ENCODE measurements at regions not wholly inside any gene's neighbourhood (a gene's known extent, or its start where the extent isn't known, plus 50 kb on each side); places are given as distances from the start of the nearest gene placed in this dataset.
"Not testable (repeated sequence)": the region's sequence is repeated elsewhere in the genome, so short reads cannot be mapped to it uniquely, and the experiment has no call there.

DNA sequence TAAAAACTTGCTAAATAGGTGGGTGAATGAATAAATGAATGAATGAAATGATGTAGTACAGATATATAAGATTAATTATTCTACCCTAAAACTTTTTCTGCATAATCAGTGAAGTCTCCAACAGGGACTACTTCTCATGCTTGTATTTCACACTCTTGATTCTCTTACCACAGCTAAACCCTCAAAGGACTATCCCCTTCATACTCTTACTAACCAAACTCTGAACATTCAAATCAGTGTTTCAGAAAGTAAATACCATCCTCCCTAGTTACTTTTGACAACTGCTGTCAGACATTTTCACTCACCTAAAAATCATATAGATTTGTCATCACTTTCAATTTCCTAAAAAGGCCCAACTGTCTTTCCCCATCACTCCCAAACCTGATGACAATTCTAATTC, 234.3 kb upstream of the HHIP start:
- Mint-ChIP-seq H3K27ac (no peak overlapping the region), H3K36me3 (ENCODE audit: insufficient read depth) (no peaks in the 10 kb centered on the region), H3K4me3 (ENCODE audit: low read depth) (no peak overlapping the region), H3K4me1 (ENCODE audit: low read depth) (no peaks in the 10 kb centered on the region), H3K9me3 (ENCODE audit: low read depth) (no peaks in the 10 kb centered on the region), H3K27me3 (no peaks in the 10 kb centered on the region)
- DNase-seq (ENCODE audit: low spot score, unreplicated experiment) = no peak
- TF ChIP-seq, protein P1, sequence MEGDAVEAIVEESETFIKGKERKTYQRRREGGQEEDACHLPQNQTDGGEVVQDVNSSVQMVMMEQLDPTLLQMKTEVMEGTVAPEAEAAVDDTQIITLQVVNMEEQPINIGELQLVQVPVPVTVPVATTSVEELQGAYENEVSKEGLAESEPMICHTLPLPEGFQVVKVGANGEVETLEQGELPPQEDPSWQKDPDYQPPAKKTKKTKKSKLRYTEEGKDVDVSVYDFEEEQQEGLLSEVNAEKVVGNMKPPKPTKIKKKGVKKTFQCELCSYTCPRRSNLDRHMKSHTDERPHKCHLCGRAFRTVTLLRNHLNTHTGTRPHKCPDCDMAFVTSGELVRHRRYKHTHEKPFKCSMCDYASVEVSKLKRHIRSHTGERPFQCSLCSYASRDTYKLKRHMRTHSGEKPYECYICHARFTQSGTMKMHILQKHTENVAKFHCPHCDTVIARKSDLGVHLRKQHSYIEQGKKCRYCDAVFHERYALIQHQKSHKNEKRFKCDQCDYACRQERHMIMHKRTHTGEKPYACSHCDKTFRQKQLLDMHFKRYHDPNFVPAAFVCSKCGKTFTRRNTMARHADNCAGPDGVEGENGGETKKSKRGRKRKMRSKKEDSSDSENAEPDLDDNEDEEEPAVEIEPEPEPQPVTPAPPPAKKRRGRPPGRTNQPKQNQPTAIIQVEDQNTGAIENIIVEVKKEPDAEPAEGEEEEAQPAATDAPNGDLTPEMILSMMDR (IDR thresholded peaks at IDR 0.05; ENCODE audit: unreplicated experiment) = no peak

DNA sequence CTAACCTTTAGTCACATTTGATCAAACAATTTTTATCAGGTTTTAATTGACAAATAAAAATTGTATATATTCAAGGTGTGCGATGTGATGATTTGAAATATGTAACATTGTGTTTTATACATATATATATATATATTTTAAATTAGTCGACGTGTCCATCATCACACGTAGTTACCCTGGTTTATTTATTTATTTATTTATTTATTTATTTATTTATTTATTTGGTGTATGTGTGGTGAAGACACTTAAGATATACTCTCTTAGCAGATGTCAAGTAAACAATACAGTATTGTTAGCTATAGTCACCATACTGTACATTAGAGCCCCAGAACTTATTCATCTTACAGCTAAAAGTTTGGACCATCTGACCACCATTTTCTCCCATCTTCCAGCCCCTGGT, 224.9 kb upstream of the HHIP start:
- Mint-ChIP-seq H3K4me3 (ENCODE audit: low read depth) (no peak overlapping the region), H3K36me3 (ENCODE audit: insufficient read depth) (no peaks in the 10 kb centered on the region), H3K9me3 (ENCODE audit: low read depth) (no peaks in the 10 kb centered on the region), H3K27ac (no peak overlapping the region), H3K4me1 (ENCODE audit: low read depth) (peaks cover 6% of the 10 kb centered on the region), H3K27me3 (no peaks in the 10 kb centered on the region)
- TF ChIP-seq, protein P1 (IDR thresholded peaks at IDR 0.05; ENCODE audit: unreplicated experiment) = no peak
- no peak for DNase-seq (ENCODE audit: low spot score, unreplicated experiment)

DNA sequence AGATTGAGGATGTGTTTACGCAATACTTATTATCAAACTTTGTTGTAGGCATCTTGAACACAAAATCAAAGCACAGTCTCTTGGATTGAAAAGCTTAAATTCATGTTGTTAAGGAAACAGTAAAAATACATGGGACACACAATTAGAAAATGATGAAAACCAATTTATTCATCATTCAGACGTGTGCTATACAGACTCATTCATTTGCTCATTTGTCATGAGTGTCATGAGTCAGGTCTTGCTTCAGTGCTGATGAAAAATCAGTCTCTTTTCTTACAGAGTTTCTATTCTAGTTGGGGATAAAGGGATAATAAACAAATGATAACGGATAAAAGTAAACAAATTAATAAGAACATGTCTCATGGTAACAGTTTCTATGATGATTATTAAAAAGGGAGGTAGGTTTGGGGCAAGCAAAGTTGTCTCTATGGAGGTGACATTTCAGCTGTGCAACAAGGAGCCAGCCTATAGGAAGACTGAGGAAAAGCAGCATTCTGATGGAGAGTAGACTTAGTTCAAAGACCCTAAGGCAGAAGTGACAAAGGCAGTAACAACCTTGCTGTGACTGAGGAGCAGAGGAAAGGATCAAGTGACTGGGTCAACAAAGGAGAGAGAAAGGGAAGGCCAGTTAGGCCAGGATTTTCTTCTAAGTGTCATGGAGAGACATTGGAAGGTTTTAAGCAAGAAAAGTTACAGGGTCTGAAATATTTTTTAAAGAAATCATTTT, 224.0 kb upstream of the HHIP start:
- no peak overlapping the region for H3K27ac Mint-ChIP-seq
- H3K9me3 Mint-ChIP-seq (ENCODE audit: low read depth) = no peaks in the 10 kb centered on the region
- no peaks in the 10 kb centered on the region for H3K36me3 Mint-ChIP-seq (ENCODE audit: insufficient read depth)
- DNase-seq (ENCODE audit: low spot score, unreplicated experiment) = no peak
- H3K27me3 Mint-ChIP-seq = no peaks in the 10 kb centered on the region
- H3K4me3 Mint-ChIP-seq (ENCODE audit: low read depth) = no peak overlapping the region
- H3K4me1 Mint-ChIP-seq (ENCODE audit: low read depth) = peaks cover 6% of the 10 kb centered on the region
- TF ChIP-seq, protein P1 (IDR thresholded peaks at IDR 0.05; ENCODE audit: unreplicated experiment) = no peak

DNA sequence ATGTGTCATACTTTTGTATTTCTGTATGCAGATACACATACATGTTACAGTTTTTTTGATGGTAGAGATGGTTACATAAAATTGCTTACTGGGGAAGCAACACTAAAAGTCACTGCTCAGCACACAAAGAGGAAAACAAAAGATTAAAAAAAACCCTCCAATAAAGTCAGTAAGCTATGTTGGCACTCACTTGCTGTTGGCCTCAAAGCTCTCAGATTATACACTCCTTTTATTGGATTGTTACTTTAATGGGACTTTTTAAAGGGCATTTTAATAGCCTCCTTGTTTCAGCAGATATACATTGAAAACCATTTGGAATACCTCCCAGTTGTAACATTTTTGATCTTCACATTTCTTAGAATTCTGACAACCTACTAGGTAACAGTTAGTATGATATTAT, 222.0 kb upstream of the HHIP start:
- Mint-ChIP-seq H3K27ac (no peak overlapping the region), H3K36me3 (ENCODE audit: insufficient read depth) (no peaks in the 10 kb centered on the region), H3K27me3 (no peaks in the 10 kb centered on the region), H3K9me3 (ENCODE audit: low read depth) (no peaks in the 10 kb centered on the region), H3K4me1 (ENCODE audit: low read depth) (peaks cover 6% of the 10 kb centered on the region), H3K4me3 (ENCODE audit: low read depth) (no peak overlapping the region)
- no peak for DNase-seq (ENCODE audit: low spot score, unreplicated experiment)
- TF ChIP-seq, protein P1 (IDR thresholded peaks at IDR 0.05; ENCODE audit: unreplicated experiment) = no peak

DNA sequence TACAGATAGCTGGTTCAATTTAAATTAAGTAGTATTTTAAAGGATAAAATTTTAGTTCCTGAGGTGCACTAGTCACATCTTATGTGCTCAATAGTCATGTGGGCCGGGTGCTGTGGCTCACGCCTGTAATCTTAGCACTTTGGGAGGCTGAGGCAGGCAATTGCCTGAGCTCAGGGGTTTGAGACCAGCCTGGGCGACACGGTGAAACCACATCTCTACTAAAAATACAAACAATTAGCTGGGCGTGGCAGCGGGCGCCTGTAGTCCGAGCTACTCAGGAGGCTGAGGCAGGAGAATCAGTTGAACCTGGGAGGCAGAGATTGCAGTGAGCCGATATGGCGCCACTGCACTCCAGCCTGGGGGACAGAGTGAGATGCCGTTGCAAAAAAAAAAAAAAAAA, 219.9 kb upstream of the HHIP start:
- not testable (repeated sequence) for H3K36me3 Mint-ChIP-seq (ENCODE audit: insufficient read depth); H3K9me3 Mint-ChIP-seq (ENCODE audit: low read depth)

DNA sequence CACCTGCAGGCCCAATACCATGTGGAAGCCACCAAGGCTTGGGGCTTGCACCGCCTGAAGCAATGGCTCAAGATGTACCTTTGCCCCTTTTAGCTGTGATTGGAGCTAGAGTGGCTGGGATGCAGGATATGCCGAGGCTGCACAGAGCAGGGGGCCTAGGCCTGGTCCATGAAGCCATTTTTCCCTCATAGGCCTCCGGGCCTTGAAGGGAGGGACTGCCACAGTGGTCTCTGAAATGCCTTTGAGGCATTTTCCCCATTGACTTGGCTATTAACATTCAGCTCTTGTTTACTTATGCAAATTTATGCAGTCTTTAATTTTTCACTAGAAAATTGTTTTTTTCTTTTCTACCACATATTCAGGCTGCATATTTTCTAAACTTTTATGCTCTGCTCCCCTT, 203.2 kb upstream of the HHIP start:
- Mint-ChIP-seq H3K9me3 (ENCODE audit: low read depth) (peaks cover 10% of the 10 kb centered on the region), H3K4me3 (ENCODE audit: low read depth) (no peak overlapping the region), H3K36me3 (ENCODE audit: insufficient read depth) (no peaks in the 10 kb centered on the region), H3K4me1 (ENCODE audit: low read depth) (no peaks in the 10 kb centered on the region), H3K27ac (no peak overlapping the region), H3K27me3 (no peaks in the 10 kb centered on the region)
- TF ChIP-seq, protein P1 (IDR thresholded peaks at IDR 0.05; ENCODE audit: unreplicated experiment) = no peak
- DNase-seq (ENCODE audit: low spot score, unreplicated experiment) = no peak

More for the DNA sequence above, 219.9 kb upstream of the HHIP start:
- not testable (repeated sequence) for DNase-seq (ENCODE audit: low spot score, unreplicated experiment); H3K4me3 Mint-ChIP-seq (ENCODE audit: low read depth); H3K27me3 Mint-ChIP-seq; H3K4me1 Mint-ChIP-seq (ENCODE audit: low read depth); H3K27ac Mint-ChIP-seq

Data from progenitor cell of endocrine pancreas (in vitro differentiated cells).